Upper lobe of right lung (tissue), 1 donor: ENCODE measurements at regions not wholly inside any gene's neighbourhood (a gene's known extent, or its start where the extent isn't known, plus 50 kb on each side); places are given as distances from the start of the nearest gene placed in this dataset.
"Not testable (repeated sequence)": the region's sequence is repeated elsewhere in the genome, so short reads cannot be mapped to it uniquely, and the experiment has no call there.

Source experiments
- ATAC-seq: fragments of 200-7000 bp; cut with Tn5 transposase; one replicate; pipeline ENCODE4 v1.9.1; 2020; ENCODE audit warnings: mild to moderate bottlenecking, moderate library complexity
- DNase-seq: peaks from one replicate; pipeline ENCODE4 v3.0.0-alpha.2; 2020
- H3K27ac ChIP-seq: fragments of 200-600 bp; one replicate; pipeline ENCODE4 v1.8.0; 2022
- H3K27me3 ChIP-seq: fragments of 200-600 bp; one replicate; pipeline ENCODE4 v1.8.0; 2022; ENCODE audit warnings: mild to moderate bottlenecking
- H3K36me3 ChIP-seq: fragments of 200-600 bp; one replicate; pipeline ENCODE4 v1.8.0; 2022
- H3K4me1 ChIP-seq: fragments of 200-600 bp; one replicate; pipeline ENCODE4 v1.8.0; 2022
- H3K4me3 ChIP-seq: fragments of 200-600 bp; one replicate; pipeline ENCODE4 v1.8.0; 2022; ENCODE audit warnings: mild to moderate bottlenecking
- H3K9me3 ChIP-seq: fragments of 200-600 bp; one replicate; pipeline ENCODE4 v1.8.0; 2022
- intact Hi-C: fragments of 100-400 bp; cut with DNase I; formaldehyde crosslinking; loops from one replicate; pipeline ENCODE4 v1.11.0; 2022
- TF ChIP-seq, protein P1 (sequence below): fragments of 200-600 bp; IDR thresholded peaks from one replicate; pipeline ENCODE4 v1.8.0; 2022; ENCODE audit warnings: antibody characterized with exemption
- donor health status: DM: no; HTN: yes; CAD: no; lungs with severe emphysema.

DNA sequence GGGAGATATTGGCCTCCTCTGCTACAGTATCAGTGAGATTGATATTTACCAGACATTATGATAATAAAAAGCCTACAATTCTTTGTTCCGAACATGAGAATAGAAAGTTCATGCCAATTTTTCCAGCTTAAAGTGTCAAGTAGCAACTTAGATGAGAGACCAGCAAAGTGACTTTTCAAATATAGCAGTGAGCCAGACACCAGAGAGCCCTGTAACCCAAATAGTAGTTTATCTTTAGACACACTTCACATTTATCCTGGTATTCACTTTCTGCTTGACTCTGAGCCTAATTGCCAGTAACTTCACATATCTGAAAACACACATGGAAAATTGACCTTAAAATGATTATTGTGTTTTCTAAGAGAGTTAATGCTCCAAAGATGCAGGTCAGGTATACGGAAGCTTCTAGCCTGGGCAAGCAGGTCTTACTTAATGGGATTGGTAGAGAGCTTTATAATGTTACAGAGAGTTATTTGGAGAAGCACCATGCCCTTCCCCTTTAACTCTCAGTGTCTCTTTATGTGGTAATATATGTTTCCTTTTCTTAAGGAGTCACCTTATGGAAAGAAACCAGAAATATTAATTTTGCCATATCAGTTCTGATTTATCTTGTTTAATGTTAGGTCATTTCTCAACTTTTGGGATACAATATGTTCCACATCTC lies 852.3 kb upstream of the CHORDC1 start:
- TF ChIP-seq, protein P1, sequence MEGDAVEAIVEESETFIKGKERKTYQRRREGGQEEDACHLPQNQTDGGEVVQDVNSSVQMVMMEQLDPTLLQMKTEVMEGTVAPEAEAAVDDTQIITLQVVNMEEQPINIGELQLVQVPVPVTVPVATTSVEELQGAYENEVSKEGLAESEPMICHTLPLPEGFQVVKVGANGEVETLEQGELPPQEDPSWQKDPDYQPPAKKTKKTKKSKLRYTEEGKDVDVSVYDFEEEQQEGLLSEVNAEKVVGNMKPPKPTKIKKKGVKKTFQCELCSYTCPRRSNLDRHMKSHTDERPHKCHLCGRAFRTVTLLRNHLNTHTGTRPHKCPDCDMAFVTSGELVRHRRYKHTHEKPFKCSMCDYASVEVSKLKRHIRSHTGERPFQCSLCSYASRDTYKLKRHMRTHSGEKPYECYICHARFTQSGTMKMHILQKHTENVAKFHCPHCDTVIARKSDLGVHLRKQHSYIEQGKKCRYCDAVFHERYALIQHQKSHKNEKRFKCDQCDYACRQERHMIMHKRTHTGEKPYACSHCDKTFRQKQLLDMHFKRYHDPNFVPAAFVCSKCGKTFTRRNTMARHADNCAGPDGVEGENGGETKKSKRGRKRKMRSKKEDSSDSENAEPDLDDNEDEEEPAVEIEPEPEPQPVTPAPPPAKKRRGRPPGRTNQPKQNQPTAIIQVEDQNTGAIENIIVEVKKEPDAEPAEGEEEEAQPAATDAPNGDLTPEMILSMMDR, result no peak
- H3K27me3 ChIP-seq, result no peaks in the 10 kb centered on the region
- no peaks in the 10 kb centered on the region for H3K36me3 ChIP-seq
- no peak overlapping the region for H3K27ac ChIP-seq
- intact Hi-C loops, result no loop called here
- no peak overlapping the region for H3K4me3 ChIP-seq
- no peak for DNase-seq
- ATAC-seq, result no peak
- no peaks in the 10 kb centered on the region for H3K9me3 ChIP-seq
- no peaks in the 10 kb centered on the region for H3K4me1 ChIP-seq

DNA sequence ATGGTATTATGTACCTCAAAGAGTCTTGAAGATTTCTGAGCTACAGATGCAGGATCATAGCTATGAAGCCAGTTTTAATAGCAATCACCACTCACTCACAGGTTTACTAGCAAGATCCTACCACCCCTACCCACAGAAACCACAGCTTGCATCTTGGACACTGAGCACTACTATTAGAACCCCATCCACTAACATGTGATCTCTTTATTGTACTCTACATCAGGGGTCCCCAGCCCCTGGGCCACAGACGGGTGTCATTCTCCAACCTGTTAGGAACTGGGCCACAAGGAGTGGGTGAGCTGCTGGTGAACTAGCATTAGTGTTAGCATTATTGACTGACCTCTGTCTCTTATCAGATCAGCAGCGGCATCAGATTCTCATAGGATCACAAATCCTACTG lies 844.8 kb upstream of the CHORDC1 start:
- no peaks in the 10 kb centered on the region for H3K27me3 ChIP-seq
- no peaks in the 10 kb centered on the region for H3K4me1 ChIP-seq
- intact Hi-C loops, result no loop called here
- TF ChIP-seq, protein P1, result no peak
- ATAC-seq (no peak), DNase-seq (no peak)
- no peaks in the 10 kb centered on the region for H3K9me3 ChIP-seq
- H3K36me3 ChIP-seq, result no peaks in the 10 kb centered on the region
- H3K4me3 ChIP-seq, result no peak overlapping the region
- no peak overlapping the region for H3K27ac ChIP-seq

DNA sequence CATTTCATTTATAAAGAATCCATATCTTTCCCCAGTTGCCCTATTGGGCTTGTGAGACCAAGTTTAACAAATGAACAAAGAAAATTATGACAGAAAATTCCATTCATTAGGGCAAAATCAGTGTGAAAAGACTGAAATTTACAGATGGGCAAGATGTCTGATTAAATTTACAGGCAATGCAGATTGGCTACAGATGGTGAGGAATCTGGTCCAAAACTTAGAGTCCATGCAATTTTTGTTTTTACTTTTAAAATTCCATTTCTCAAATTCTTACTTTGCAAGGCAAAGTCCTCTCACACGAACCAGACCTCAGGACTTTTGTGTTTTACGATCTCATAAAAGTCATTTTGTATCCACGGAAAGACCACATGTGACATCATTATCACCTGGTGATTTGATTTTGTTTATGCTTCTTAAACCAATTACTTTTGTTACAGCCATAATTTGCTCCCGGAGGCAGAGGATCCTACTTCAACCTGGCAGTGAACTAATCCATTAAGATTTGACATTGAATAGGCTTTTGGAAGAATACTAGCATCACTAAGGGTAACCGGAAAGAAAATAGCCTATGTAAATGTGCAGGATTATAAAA lies 843.7 kb upstream of the CHORDC1 start:
- ATAC-seq, result no peak
- intact Hi-C loops, result no loop called here

DNA sequence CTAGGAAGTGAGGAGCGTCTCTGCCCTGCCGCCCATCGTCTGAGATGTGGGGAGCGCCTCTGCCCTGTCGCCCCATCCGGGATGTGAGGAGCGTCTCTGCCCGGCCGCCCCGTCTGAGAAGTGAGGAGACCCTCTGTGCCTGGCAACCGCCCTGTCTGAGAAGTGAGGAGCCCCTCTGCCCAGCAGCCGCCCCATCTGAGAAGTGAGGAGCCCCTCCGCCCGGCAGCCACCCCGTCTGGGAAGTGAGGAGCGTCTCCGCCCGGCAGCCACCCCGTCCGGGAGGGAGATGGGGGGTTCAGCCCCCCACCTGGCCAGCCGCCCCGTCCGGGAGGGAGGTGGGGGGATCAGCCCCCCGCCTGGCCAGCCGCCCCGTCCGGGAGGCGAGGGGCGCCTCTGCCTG lies 840.5 kb upstream of the CHORDC1 start:
- H3K27me3 ChIP-seq, H3K36me3 ChIP-seq, H3K9me3 ChIP-seq, intact Hi-C loops, ATAC-seq, H3K4me1 ChIP-seq, DNase-seq, H3K27ac ChIP-seq, H3K4me3 ChIP-seq: not testable (repeated sequence)

More for the DNA sequence above, 843.7 kb upstream of the CHORDC1 start:
- Histone ChIP-seq H3K4me1 (no peaks in the 10 kb centered on the region), H3K4me3 (no peak overlapping the region), H3K27me3 (no peaks in the 10 kb centered on the region), H3K9me3 (no peaks in the 10 kb centered on the region), H3K36me3 (no peaks in the 10 kb centered on the region), H3K27ac (no peak overlapping the region)
- no peak for DNase-seq
- TF ChIP-seq, protein P1, result no peak

DNA sequence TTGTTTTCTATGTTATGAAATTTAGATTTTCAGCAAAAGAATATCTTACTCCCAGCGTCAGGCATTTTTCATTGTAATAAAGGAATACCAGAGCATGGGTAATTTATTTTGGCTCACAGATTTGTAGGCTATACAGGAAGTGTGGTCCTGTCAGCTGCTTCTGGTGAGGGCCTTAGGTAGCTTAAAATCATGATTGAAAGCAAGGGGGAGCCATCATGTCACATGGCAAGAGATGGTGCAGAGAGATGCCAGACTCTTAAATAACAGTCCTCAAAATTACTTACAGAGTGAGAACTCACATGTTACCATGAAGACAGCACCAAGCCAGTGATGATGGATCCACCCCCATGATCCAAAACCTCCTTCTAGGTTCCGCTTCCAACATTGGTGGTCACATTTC lies 825.0 kb upstream of the CHORDC1 start:
- H3K36me3 ChIP-seq, result no peaks in the 10 kb centered on the region
- H3K4me1 ChIP-seq, result no peaks in the 10 kb centered on the region
- no peak overlapping the region for H3K4me3 ChIP-seq
- ATAC-seq, result no peak
- intact Hi-C loops, result no loop called here
- no peaks in the 10 kb centered on the region for H3K9me3 ChIP-seq
- no peak for DNase-seq
- H3K27me3 ChIP-seq, result no peaks in the 10 kb centered on the region
- no peak overlapping the region for H3K27ac ChIP-seq
- TF ChIP-seq, protein P1, result no peak

DNA sequence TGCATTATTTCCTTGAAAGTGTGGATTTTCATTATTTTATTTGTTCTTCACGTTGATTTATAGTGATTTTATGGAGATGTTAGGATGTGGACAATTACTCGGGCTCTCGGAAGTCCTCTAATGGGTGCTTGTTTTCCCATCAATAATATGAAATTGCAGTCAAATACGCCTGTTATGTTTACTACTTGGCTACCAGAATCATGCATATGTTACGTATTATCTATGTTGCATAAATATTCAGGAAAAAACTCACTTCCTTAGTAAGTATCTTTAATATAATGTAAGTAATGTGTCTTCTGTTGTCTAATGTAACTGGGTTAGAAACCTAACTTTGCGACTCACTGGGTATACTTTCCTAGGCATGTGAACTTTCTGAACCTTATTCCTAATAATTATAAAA lies 823.4 kb upstream of the CHORDC1 start:
- TF ChIP-seq, protein P1, result no peak
- Histone ChIP-seq H3K36me3 (no peaks in the 10 kb centered on the region), H3K4me3 (no peak overlapping the region), H3K27me3 (no peaks in the 10 kb centered on the region), H3K4me1 (no peaks in the 10 kb centered on the region), H3K27ac (no peak overlapping the region), H3K9me3 (no peaks in the 10 kb centered on the region)
- intact Hi-C loops, result no loop called here
- DNase-seq, result no peak
- no peak for ATAC-seq
